ENCODE measurements at regions not wholly inside any gene's neighbourhood (a gene's known extent, or its start where the extent isn't known, plus 50 kb on each side); places are given as distances from the start of the nearest gene placed in this dataset.

DNA sequence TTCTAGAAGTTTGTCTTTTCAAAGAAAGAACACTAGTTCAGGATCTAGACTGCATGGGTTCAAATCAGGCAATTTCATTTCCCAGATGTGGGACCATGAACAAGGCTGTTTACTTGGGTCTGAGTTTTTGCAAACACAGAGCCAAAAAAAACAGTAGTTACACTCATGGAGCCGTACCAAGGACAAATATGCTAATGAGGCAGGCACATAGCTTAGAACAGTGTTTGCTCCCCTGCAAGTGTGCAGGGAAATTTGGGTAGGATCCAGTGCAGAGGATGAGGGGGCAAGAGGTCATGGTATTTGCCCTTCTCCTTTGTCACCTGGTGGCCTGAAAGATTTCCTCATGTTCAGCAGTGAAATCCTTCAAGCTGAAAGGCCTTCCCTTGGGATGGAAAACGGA lies 860.4 kb downstream of the VRK1 start:
- no peak for FAIRE-seq
- DNase-seq (ENCODE audit: low spot score in 2 of 2): no peak

DNA sequence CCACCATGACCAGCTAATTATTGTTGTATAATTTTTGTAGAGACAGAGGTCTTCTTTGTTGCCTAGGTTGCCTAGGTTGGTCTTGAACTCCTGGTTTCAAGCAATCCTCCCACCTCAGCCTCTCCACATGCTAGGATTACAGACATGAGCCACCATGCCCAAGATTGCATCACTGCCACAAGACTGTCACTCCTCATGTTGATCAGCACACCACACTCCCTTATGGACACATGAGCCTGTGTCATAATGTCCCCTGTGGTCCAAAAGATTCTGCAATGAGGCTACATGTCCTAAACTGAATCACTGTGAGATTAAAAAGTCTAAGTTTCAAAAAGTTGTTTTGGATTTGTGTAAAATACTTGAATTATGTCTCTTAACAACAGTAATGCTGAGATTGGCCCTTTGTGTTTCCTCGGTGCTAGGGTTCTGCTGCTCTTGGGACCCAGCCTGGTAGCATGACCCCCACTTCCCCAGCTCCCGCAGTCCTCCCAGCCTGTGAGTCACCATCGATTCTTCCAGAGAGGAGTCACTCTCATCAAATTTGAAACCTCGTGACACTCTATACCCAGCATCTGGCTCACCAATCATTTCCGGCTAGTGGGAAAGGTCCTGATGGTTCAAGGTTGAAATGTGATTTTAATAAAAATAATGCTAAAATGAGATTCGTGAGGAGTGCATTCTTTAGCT lies 890.9 kb downstream of the VRK1 start:
- no peak for DNase-seq (ENCODE audit: low spot score in 2 of 2)
- FAIRE-seq: no peak

GRCh38 chr14:97688631-97689336 lies 891.6 kb downstream of the VRK1 start:
- no peak for FAIRE-seq
- DNase-seq (ENCODE audit: low spot score in 2 of 2): no peak

GRCh38 chr14:97692084-97692483 lies 894.9 kb downstream of the VRK1 start:
- DNase-seq (ENCODE audit: low spot score in 2 of 2) (no peak), FAIRE-seq (no peak)

DNA sequence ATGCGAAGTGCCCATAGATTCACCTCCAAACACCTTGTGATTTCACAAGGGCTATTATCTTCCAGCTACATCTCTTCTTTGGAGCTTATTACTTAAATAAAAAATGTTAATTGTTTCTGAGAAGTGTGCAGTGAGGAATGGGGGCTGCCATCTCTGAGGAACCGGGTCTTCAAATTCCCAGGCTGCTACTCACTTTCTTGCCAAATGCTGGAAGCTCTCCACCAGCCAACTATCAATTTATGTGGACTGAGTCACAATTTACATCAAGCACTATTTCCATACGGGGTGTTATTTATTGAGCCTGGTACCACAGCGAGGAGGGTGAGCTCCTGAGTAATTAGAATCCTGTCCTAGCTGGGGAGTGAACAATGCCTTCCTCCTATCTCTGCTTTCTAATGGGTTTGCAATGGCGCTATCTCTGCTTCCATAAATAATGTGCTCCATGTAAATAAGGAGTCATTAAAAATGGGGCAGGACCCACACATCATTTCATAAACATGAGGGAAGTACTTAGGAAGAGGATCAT lies 898.3 kb downstream of the VRK1 start:
- FAIRE-seq: no peak

GRCh38 chr14:97697772-97698171 lies 900.6 kb downstream of the VRK1 start:
- DNase-seq (ENCODE audit: low spot score in 2 of 2) (no peak), FAIRE-seq (no peak)

More for the DNA sequence above, 898.3 kb downstream of the VRK1 start:
- DNase-seq (ENCODE audit: low spot score in 2 of 2): no peak

DNA sequence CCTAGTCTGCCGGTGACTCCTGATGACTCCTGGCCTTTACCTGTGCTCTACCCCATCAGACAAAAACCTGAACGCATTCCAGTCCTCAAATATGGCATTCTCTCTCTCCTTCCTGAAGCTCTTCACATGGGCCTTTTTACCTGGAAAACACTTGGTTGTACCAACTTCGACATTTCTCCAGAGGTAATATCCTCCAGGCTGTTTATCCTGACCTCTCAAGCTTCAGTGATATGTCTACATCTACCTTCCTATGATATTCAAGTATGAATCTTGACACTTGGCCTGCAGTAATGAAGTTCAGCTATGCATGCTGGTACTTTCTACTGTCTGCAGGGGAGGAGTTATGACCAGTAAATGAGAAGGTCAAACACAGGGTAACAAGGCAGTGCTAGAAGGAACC lies 901.8 kb downstream of the VRK1 start:
- FAIRE-seq: no peak
- DNase-seq (ENCODE audit: low spot score in 2 of 2): no peak

- DNase-seq (ENCODE audit: low spot score in 2 of 2) (no peak), FAIRE-seq (no peak)
Observed at GRCh38 chr14:97703006-97703760, 906.0 kb downstream of the VRK1 start.

GRCh38 chr14:97704316-97704885 lies 907.2 kb downstream of the VRK1 start:
- no peak for FAIRE-seq
- no peak for DNase-seq (ENCODE audit: low spot score in 2 of 2)

DNA sequence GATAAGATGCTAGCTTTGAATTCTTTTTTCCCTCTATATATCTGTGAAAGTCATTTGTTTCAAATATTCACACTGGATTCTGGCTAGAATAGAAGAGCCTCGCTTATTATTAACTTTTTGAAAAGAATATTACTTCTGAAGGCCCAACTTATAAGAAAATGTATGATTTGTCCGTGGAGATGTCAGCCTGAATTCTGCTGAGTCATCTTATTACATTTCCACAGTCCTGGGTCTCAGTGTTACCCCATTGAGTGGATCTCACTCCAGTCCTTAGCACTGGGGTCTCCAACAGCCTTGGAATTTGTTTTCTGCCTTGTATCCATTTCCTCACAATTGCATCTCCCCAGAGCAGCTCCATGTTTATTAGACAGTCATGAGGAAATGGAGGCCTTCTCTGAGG lies 907.9 kb downstream of the VRK1 start:
- no peak for FAIRE-seq

DNA sequence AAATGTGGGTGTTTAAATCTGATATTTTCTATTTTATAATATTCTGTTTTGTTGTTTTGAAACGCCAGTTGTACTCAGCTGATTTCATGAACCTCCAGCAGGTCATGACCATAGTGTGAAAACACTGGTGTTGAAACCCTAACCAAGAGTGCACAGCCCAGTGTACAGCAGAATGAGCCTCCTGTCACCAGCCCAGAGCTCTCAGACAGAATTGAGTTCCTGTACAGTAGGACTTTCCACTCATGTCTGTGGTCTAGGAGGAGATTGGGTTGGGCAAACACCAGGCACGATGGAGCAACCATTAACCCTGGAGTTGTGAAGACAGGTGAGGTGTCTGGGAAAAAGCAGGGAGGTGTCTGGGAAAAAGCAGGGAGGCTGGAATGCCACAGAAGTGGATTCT lies 908.8 kb downstream of the VRK1 start:
- no peak for DNase-seq (ENCODE audit: low spot score in 2 of 2)
- no peak for FAIRE-seq

More for the DNA sequence above, 907.9 kb downstream of the VRK1 start:
- no peak for DNase-seq (ENCODE audit: low spot score in 2 of 2)

- FAIRE-seq: no peak
- DNase-seq (ENCODE audit: low spot score in 2 of 2): no peak
Observed at GRCh38 chr14:97706819-97707218, 909.6 kb downstream of the VRK1 start.

DNA sequence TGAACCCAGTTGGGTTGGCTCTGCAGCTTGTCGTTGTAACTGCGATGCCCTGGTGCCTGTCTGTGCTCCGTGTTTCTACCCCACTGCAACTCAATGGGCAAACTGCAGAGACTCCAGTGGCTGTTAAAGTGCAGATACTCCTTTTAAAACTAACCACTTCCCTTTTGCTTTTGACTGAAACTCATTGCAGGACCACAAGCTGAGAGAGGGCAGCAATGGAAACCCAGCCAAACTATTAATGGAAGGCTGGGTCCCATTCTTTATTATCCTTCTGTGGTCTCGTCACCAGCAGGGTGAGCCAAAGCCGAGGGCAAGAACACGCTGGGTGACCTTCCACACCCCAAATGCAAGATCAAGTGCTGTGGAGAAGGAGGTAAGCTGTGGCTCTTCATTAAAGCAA lies 910.4 kb downstream of the VRK1 start:
- DNase-seq (ENCODE audit: low spot score in 2 of 2): no peak
- FAIRE-seq: no peak

DNA sequence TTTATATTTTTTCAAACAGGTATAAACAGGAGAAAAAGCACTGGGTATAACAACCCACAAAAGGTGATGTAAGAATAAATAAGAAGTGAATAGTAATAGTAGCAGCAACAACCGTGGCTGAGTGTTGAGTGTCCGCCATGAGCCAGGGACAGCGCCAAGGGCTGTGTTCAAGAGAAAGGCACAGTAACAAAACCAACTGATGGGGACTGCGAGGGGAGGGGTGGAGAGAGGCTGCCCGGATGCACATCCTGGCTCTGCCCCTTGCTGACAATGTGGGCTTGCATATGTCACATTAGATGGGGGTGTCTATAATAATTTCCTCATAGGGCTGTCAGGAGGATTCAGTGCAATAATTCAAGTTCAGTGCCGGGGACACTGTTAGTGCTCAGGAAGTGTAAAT lies 912.4 kb downstream of the VRK1 start:
- DNase-seq (ENCODE audit: low spot score in 2 of 2): no peak
- FAIRE-seq: no peak

GRCh38 chr14:97710726-97711125 lies 913.5 kb downstream of the VRK1 start:
- DNase-seq (ENCODE audit: low spot score in 2 of 2): no peak
- FAIRE-seq: no peak

DNA sequence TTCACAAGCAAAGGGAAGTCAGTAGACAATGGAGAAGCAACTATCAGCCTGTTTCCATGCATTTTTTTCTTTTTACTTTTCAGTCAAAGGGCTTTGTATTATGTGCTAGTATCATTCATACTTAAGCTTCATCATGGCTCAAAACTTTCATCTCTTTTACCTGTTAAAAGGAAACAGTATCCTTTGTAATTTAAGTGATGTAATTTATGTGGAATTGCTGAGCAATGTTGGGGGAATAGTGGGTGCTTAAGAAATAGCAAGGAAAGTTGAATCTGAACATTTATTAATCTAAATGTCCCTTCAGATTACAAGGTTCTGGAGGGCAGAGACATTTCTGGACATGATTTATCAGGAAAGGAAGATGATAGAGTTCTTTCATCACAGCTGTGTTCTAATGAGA lies 915.3 kb downstream of the VRK1 start:
- DNase-seq (ENCODE audit: low spot score in 2 of 2) (no peak), FAIRE-seq (no peak)

- DNase-seq (ENCODE audit: low spot score in 2 of 2): no peak
- no peak for FAIRE-seq
Observed at GRCh38 chr14:97713023-97713422, 915.8 kb downstream of the VRK1 start.

DNA sequence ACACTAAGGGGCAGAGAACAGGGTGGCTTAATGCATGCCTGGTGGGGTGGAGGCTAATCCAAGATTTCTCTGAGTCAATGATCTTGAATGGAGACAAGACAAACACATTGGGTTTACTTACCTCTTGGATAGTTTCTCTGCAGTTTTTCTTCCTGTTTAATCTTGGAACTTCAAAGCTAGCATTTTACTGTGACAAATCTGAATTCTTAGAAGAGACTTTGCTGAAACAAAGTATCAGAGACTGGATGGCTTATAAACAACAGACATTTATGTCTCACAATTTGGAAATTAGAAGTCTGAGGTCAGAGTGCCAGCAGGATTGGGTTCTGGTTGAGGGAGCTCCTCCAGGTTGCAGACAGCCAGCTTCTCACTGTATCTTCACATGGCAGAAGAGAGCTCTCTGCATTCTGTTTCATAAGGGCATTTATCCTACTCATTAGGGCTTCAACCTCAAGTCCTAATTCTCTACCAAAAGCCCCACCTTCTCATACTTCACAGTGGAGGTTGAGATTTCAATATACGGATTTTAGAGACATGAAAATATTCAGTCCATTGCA lies 921.8 kb downstream of the VRK1 start:
- no peak for DNase-seq (ENCODE audit: low spot score in 2 of 2)
- no peak for FAIRE-seq

- DNase-seq (ENCODE audit: low spot score in 2 of 2): no peak
- FAIRE-seq: no peak
Observed at GRCh38 chr14:97719931-97720330, 922.7 kb downstream of the VRK1 start.

DNA sequence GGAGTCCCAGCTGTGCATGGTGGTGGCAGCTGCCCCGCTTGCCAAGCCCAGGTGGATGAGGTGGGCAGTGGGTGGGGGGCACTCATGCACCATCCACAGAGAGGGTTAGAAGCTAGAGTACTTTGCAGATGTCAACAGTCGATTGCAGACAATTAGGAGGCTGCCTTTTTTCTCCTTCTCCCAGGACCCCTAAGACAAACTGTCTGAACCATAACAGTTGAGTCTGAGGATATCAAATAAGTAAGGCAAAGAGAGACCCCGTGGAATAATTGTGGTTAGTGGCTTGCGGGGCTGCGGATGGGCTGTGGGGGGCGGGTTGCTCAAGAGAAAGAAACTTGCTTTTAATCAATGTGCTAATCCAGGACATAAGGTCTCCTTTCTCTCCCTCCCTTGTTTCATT lies 926.2 kb downstream of the VRK1 start:
- no peak for DNase-seq (ENCODE audit: low spot score in 2 of 2)
- FAIRE-seq: no peak

- FAIRE-seq (no peak), DNase-seq (ENCODE audit: low spot score in 2 of 2) (no peak)
Observed at GRCh38 chr14:97723819-97724218, 926.6 kb downstream of the VRK1 start.
